ENCODE measurements at regions not wholly inside any gene's neighbourhood (a gene's known extent, or its start where the extent isn't known, plus 50 kb on each side); places are given as distances from the start of the nearest gene placed in this dataset.
A peak's percentile ranks its signal among the peaks of the same experiment; 100 is the strongest.

DNA sequence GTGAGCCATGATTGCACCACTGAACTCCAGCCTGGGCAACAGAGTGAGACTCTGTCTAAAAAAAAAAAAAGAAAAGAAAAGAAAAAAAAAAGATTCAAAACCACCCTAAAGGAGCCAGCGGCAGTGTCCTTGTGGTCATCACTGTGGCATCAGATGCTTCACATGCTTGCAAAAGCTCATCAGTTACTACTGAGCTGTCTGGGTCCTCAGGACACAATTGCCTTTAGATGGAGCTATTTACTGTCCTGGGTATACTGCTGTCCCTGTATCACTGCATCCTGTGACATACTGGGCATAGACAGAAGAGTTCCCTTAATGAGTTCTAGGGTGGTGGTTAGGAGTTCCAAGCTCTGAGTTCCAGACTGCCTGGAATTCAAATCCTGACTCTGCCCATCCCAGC lies 85.8 kb downstream of the LINGO1 start:
- no peaks in the 10 kb centered on the region for H3K9me2 ChIP-seq (replicated peaks; ENCODE audit: low read depth, low read length)

DNA sequence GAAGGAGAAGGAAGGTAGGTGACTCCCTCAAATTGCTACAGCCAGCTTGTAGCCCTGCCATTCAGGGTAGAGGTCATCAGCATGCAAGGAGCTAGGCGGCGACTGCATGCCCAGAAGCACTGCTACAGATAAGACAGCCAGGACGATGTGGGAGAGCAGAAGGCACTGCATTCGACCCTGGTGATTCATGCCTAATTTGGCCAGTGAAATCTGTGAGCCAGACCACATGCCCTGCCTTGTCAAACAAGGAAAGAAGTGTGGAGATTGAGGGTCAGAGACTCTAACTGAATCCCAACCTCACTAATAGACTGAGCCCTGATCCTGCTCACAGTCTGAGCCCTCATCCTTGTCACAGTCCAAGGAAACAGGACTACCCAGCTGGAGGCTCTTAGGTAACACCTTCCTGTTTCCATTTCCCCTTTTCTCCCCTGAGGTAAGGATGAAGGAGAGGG lies 86.6 kb downstream of the LINGO1 start:
- H3K4me3 ChIP-seq (ENCODE audit: low read length, poor library complexity, severe bottlenecking) = no peak overlapping the region
- no peaks in the 10 kb centered on the region for H3F3A ChIP-seq (ENCODE audit: low read depth)
- H3K9me3 ChIP-seq (ENCODE audit: insufficient read depth, low read depth, low read length) = no peaks in the 10 kb centered on the region
- H3K36me3 ChIP-seq (ENCODE audit: insufficient read depth, low read length) = no peaks in the 10 kb centered on the region
- H2AFZ ChIP-seq (ENCODE audit: low read length) = peak overlapping the region; percentile 56
- no peaks in the 10 kb centered on the region for H3K9me2 ChIP-seq (replicated peaks; ENCODE audit: low read depth, low read length)
- TF ChIP-seq EZH2phosphoT487 (IDR thresholded peaks at IDR 0.05; ENCODE audit: borderline replicate concordance) = no peak
- no peak for TF ChIP-seq CTCF (conservative IDR thresholded peaks at IDR 0.05; ENCODE audit: low read length)
- H3K9ac ChIP-seq (ENCODE audit: low read depth, low read length, poor library complexity, severe bottlenecking) = no peak overlapping the region
- no peaks in the 10 kb centered on the region for H4K20me1 ChIP-seq (ENCODE audit: insufficient read depth, low read length, poor library complexity, severe bottlenecking)
- H3K4me2 ChIP-seq (ENCODE audit: low read depth, low read length, poor library complexity, severe bottlenecking) = no peak overlapping the region
- H3K79me2 ChIP-seq (ENCODE audit: insufficient read depth, low read length) = no peaks in the 10 kb centered on the region
- H3K4me1 ChIP-seq (ENCODE audit: insufficient read depth, low read length, poor library complexity, severe bottlenecking) = peaks cover 21% of the 10 kb centered on the region
- no peaks in the 10 kb centered on the region for H3K27me3 ChIP-seq (ENCODE audit: insufficient read depth, low read length, poor library complexity, severe bottlenecking)

More for the DNA sequence above, 85.8 kb downstream of the LINGO1 start:
- Histone ChIP-seq H3K9ac (ENCODE audit: low read depth, low read length, poor library complexity, severe bottlenecking) (no peak overlapping the region), H2AFZ (ENCODE audit: low read length) (no peak overlapping the region), H3F3A (ENCODE audit: low read depth) (no peaks in the 10 kb centered on the region), H3K4me1 (ENCODE audit: insufficient read depth, low read length, poor library complexity, severe bottlenecking) (peaks cover 21% of the 10 kb centered on the region), H3K36me3 (ENCODE audit: insufficient read depth, low read length) (no peaks in the 10 kb centered on the region), H4K20me1 (ENCODE audit: insufficient read depth, low read length, poor library complexity, severe bottlenecking) (no peaks in the 10 kb centered on the region), H3K4me3 (ENCODE audit: low read length, poor library complexity, severe bottlenecking) (no peak overlapping the region), H3K4me2 (ENCODE audit: low read depth, low read length, poor library complexity, severe bottlenecking) (no peak overlapping the region), H3K9me3 (ENCODE audit: insufficient read depth, low read depth, low read length) (no peaks in the 10 kb centered on the region), H3K79me2 (ENCODE audit: insufficient read depth, low read length) (no peaks in the 10 kb centered on the region), H3K27me3 (ENCODE audit: insufficient read depth, low read length, poor library complexity, severe bottlenecking) (no peaks in the 10 kb centered on the region)
- TF ChIP-seq CTCF (conservative IDR thresholded peaks at IDR 0.05; ENCODE audit: low read length) (no peak), EZH2phosphoT487 (IDR thresholded peaks at IDR 0.05; ENCODE audit: borderline replicate concordance) (no peak)

DNA sequence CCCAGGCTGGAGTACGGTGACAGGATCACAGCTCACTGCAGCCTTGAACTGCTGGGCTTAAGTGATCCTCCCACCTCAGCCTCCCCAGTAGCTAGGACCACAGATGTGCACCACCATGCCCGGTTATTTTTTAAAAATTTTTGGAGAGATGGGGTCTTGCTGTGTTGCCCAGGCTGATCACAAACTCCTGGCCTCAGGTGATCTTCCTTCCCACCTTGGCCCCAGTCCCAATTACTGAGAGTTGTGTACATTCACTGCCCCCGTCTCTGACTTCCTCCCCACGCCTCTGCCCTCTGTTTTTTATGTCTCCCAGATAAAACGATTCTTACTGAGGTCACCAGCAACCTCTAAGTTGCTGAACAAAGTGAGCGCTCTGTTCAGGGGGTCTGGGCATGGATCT lies 87.7 kb downstream of the LINGO1 start:
- no peak for TF ChIP-seq EZH2phosphoT487 (IDR thresholded peaks at IDR 0.05; ENCODE audit: borderline replicate concordance)
- no peak for TF ChIP-seq CTCF (conservative IDR thresholded peaks at IDR 0.05; ENCODE audit: low read length)
- no peak overlapping the region for H3K4me2 ChIP-seq (ENCODE audit: low read depth, low read length, poor library complexity, severe bottlenecking)
- no peak overlapping the region for H3K4me3 ChIP-seq (ENCODE audit: low read length, poor library complexity, severe bottlenecking)
- H3F3A ChIP-seq (ENCODE audit: low read depth) = no peaks in the 10 kb centered on the region
- H3K36me3 ChIP-seq (ENCODE audit: insufficient read depth, low read length) = no peaks in the 10 kb centered on the region
- H3K9me3 ChIP-seq (ENCODE audit: insufficient read depth, low read depth, low read length) = no peaks in the 10 kb centered on the region
- no peaks in the 10 kb centered on the region for H4K20me1 ChIP-seq (ENCODE audit: insufficient read depth, low read length, poor library complexity, severe bottlenecking)
- no peak overlapping the region for H2AFZ ChIP-seq (ENCODE audit: low read length)
- H3K27me3 ChIP-seq (ENCODE audit: insufficient read depth, low read length, poor library complexity, severe bottlenecking) = no peaks in the 10 kb centered on the region
- H3K79me2 ChIP-seq (ENCODE audit: insufficient read depth, low read length) = no peaks in the 10 kb centered on the region
- H3K9me2 ChIP-seq (replicated peaks; ENCODE audit: low read depth, low read length) = no peaks in the 10 kb centered on the region
- H3K4me1 ChIP-seq (ENCODE audit: insufficient read depth, low read length, poor library complexity, severe bottlenecking) = peaks cover 21% of the 10 kb centered on the region
- H3K9ac ChIP-seq (ENCODE audit: low read depth, low read length, poor library complexity, severe bottlenecking) = no peak overlapping the region
